HG02852 (cell line): ENCODE measurements at regions not wholly inside any gene's neighbourhood (a gene's known extent, or its start where the extent isn't known, plus 50 kb on each side); places are given as distances from the start of the nearest gene placed in this dataset.

Experiments
- ATAC-seq: cut with Tn5 transposase; IDR thresholded peaks from one replicate; pipeline ENCODE4 v1.9.1; 2021; ENCODE audit warnings: mild to moderate bottlenecking, moderate library complexity; ENCODE audit not compliant: unreplicated experiment

DNA sequence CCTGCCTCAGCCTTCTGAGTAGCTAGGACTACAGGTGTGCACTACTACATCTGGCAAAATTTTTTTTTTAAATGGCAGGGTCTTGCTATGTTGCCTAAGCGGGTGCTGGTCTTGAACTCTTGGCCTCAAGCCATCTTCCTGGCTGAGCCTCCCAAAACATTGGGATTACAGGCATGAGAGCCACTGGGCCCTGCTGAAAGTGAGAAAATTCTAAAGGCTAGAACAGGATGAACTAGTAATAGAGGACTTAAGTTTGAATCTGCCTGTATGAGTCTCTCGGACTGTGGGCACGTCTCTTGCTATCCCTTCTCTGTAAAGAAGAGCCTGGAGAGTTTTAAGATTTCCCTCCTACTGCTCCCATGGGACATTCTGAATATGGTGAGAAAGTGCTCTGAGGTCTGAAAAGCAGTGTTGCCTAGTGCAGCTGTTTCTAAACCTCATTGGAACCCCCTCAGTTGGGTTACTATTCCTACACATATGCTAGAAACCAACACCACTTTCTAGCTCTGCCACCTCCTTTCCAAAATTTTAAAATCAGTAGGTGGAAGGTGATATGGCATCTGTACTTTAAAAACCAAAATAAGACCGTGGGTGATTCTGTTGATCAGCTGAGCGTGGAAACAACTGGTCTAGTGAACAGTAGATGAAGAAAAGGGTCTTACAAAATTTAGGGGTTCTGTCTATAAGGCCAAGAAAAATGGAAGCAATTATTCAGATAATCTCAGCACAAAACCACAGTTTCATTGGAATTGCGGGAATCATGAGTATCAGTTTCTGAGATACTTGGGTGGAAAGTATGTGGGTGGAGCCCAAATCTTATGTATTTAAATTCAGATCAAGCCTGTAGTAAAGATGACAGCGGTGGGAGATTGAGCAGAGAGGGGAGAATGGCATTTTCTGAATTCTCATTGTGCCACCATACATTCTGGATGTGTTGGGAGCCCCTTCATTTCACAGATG is 259.8 kb upstream of the CXCR4 start:
- ATAC-seq, result no peak

DNA sequence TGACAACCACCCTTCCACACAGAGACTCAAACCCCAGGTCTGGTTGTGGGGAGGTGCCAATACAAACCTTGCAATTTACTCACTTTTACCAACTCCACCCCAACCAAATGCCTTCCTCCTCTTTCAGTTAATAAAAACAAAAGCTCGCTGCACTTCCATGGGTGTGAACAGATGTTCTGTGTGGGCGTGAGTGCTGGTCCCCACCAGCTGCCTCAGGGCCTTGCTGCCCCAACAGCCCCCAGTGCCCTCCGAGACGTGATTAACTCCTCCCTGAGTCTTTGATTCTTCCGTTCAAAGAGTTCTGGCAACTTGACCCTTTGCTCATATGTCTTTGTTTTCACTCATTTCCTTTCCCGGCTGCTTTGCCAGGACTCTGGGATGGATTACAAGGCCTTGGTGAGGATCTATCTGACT is 258.9 kb upstream of the CXCR4 start:
- ATAC-seq, result no peak

DNA sequence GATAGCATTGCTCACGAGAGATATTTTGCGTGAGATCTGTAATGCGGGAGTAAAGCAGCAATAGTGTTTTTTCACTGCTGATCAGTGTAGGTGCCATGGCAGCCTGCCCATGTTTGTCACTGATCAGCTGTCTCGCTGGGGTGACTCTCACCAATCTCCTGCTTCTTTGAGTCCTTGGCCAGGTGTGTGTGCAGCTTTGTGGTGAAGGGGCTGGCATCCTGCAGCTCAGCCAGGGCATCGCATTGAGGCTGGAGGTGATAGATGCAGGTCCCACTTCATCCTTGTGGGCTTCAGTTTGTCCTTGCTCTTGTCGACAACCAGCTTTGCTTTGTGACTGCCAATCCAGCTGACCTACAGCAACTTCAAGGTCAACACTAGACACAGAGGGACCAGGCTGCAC is 258.3 kb upstream of the CXCR4 start:
- no peak for ATAC-seq

DNA sequence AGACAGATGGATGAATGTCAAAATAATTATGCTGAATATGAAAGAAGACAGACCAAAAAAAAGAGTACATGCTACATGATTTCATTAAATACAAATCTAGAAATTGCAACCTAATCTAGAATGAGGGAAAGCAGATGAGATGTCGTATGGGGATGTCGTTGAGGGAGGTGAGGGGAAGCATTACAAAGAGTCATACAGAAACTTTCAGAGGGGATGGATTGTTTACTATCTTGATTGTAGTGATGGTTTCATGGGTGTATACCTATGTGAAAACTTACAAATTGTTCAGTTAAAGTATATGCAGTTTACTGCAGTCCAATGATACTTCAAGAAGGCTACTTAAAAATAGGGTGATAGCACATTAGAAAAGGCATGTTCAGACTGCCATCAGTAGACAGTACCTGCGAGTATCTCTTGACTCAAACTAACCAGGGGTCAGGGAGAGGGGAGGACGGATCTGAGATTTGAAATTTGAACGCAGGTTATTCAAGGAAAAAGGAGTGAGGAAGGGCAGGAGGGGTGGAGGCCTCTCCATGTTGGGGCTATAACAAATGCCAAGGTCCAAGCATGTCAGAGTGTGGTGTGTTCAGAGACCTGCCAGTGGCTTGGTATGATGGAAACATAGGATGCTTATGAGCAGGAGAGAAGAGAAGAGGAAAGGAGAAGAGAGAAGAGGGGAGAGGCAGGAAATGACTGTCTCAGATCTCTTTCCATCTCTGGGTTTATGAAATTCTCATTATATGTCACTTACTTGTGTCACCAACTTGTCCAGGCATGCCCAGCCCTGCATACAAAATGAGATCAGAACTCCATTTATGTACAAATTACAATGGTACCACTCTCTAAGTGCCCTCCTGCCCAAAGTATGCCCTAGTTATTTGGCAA is 257.3 kb upstream of the CXCR4 start:
- ATAC-seq, result peak; percentile 70

DNA sequence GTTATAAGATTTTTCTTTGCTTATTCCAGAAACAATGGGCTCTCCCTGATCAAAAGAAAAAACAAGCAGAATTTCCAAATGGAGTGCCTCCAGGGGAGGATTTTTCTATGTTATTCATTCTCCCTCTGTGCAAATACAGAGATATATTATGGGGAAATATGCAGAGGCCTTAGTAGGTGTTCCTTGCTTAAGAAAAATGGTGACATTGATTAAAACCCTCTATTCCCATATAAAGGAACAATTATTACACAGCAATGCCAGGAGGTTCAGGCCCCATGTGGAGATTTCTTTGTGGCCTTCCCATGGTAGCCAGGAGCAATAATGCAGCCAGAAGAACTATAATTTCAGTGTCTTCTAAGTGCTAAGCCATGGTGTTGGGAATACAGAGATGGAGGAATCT is 255.9 kb upstream of the CXCR4 start:
- no peak for ATAC-seq

DNA sequence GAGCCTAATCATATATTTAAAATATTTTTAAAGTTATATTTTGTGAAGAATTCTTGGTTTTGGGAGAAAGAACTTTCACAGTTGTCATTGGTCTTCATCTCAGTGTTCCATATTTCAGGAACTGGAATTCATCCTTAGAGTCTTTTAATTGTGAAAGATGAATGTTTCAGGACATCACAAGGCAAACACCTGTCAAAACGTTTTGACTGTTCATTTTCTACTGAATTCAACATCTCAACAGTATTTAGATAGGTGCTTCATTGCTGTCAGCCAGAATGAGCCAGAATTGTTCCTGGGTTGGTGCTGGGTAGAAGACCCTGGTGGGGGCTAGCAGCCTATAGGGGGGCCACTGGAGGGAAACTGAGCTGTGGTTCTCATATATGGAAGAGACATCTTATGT is 255.1 kb upstream of the CXCR4 start:
- ATAC-seq, result no peak

DNA sequence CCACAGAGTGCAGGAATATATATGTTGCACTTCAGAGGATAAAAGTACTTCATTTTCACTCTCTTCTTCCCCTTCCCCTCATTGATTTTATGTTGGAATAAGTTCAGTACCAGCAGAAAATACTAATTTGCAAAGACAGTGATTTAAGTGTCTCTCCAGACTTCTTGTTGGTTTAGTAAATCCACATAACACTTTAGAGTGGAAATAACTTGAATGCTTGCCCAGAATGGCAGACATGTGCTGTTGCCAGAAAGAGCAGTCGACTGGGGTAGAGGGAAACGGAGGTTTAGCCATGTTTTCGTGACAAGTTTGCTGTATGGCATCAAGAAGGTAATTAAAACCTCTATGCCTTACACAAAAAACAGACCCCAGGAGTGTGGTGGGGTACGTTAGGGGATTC is 246.0 kb upstream of the CXCR4 start:
- ATAC-seq, result no peak

DNA sequence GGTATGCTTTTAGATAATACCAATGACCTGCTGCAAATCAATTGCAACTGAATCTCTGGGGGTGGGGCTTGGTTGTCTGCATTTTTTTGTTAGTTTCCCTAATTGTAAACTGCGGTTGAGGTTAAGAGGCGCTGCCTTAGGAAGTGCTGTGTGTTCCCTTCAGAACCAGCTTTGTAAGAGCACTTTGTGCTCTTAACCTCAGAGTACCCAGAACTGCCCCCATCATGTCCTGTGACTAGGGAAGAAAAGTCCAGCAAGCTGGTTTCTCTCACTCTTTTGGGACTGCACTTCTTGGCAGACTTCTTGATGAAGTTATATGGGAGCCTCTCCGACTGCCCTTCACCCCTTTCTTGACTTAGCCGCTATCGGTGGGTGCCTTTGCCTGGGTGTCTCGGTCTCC is 245.5 kb upstream of the CXCR4 start:
- ATAC-seq, result no peak

DNA sequence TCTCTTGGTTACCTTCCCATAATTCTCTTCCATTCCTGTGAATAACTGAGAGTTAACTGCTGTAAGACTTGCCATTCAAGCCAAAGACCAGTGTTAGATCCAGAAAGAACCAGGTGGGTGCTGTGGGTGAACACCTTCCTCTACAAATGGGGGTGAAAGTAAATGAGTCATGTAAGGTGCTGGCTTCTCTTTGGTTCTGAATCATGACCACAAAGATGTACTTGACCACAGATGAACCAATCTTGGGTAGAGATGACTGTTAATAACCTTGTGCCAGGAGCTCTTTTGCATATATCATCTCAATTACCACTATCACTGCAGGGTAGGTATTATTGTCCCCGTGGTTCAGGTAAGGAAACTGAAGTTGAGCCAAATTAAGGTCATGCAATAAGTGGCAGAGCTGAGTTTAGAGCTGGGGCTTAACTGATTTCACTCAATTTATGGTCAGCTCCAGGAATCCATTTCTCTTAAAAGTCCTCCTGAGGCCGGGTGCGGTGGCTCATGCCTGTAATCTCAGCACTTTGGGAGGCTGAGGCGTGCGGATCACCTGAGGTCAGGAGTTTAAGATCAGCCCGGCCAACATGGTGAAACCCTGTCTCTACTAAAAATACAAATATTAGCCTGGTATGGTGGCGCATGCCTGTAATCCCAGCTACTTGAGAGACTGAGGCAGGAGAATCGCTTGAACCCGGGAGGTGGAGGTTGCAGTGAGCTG is 244.9 kb upstream of the CXCR4 start:
- peak; percentile 95 for ATAC-seq

DNA sequence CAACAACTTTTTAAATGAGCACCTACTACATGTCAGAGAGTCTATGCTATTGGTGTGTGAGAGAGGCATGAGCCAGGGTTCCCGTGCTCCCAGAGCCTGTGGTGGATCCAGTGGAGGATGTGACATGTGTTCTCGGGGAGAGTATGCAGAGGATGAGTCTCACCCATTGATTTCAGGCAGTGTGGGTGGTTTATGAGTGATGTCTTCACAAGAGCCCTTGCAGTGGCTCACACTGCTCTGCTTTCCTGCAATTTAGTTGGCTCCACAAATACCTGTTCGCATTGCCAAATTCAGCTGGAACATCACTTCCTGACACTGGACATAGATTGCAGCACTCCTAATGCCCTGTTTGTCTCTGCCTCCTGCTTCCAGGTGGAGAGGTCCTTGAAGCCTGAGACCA is 243.6 kb upstream of the CXCR4 start:
- ATAC-seq, result no peak

DNA sequence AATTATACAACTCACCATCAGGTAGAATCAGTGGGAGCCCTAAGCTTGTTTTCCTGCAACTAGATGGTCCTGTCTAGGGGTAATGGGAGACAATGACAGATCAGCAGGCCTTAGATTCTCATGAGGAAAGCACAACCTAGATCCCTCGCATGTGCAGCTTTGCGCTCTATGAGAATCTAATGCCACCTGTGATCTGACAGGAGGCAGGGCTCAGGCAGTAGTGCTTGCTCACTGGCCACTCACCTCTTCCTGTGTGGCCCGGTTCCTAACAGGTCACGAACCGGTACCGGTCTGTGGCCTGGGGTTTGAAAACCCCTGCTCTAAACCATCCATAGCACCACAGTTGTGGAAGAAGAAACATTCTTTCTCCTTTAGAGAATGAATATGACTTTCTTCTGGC is 242.8 kb upstream of the CXCR4 start:
- ATAC-seq, result no peak

DNA sequence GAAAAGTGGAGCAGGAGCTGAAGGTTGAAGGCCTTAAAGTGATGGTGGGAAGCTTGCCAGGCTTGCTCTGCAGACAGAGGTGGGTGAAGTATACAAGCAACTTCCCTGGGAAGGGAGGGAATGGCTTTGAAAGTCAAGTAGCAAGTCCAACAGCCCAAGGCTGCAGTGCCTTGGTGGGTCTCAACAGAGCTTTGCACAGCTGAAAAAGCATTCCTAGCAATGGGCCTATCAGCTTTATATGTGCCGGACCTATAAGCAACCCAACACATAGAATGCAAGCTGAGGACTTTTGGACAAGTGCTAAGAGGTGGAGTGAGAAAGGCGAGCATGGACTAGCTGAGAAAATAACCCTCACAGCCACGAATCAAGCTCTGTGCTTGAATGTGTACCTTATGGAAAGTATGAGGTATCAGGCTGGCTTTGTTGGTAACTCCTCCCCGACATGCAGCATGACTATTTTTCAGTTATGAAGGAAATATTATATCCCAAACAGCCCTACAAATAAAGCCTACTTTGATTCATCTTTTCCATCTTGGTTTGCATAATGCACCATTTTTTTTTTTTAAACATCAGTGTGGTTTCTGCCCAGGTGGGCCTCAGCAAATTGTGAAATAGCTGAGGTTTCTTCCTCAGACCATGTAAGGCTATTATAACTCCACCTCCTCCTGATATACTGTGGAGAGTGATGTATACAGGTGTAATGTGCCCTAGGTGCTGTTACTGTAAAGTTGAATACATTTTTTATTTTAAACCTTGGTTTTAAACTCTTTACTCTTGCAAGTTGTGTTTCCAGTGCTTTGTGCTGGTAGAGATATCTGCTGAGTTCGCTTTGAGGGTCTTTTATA is 241.4 kb upstream of the CXCR4 start:
- ATAC-seq, result no peak

DNA sequence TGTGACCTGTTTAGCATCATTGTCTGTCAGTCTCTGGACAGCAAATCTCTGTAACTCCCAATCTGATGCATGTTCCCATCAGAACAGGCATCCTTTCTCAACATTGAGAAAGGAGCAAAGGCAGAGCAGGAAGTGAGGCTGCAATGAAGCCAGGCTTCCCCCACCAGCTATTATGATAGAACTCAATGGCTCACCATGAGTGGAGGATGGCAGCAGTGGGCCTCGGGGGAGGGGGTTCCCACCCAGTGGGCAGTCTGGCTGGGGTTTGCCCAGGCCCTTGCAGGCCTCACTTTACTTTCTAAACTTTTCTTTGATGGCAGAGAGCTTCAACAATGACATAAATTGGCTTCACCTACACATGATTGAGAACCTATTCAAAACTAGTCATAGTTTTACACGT is 240.6 kb upstream of the CXCR4 start:
- no peak for ATAC-seq

DNA sequence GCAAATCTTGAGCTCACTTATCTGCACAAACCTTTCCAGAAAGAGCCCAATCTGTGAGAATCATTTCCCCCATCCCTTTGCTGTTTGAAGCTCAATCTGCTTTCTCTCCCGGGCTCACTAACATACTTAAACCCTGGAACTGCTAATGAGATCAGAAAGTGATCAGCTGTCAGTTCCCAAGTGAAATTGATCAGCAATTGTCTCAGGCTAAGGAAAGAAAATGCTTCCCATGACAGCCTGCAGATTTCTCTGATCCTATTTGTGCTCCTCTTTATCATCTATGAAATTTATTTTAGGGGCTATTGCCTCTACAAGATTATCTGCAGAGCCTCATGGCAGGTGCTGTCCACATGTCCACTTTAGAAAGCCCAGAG is 239.0 kb upstream of the CXCR4 start:
- ATAC-seq, result no peak

DNA sequence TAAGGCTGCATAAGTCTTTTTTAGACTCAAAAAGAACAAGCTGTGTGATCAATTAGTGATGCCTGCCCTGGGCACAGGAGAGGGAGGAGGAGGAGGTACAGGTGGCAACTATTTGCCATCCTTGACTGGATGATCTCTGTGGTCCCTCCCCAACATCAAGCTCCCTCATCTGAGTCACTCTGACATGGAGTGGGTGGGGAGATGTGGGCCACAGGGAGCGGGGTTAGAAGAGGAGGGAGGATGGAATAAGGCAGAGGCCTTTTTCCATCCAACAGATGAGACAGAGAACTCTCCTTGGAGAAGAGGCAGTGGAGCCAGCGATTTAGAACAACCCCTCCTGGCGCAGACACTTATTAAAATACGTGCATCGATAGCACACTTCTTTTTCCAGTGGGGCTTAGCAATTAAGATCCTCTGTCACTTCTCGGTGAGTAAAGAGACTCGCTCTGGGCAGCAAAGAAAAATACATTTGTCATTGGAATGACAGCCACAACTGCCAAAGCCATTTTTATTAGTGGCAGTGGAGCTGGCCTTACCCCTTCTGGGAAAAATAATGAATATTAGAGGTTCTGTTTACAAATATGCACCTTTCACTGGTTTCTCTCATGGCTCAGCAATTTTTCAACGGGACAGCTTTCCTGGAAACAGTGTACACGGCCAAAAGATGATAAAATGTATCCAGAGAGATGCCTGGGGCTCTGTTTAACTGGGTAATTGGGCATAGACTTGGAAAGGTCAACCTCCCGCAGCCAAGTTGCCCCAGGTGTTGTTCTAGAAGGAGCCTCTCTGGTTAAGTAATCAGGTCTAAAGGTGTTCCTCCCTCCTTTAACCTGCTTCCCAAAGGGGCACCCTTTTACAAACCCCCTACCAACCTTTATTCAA is 238.4 kb upstream of the CXCR4 start:
- ATAC-seq, result no peak

DNA sequence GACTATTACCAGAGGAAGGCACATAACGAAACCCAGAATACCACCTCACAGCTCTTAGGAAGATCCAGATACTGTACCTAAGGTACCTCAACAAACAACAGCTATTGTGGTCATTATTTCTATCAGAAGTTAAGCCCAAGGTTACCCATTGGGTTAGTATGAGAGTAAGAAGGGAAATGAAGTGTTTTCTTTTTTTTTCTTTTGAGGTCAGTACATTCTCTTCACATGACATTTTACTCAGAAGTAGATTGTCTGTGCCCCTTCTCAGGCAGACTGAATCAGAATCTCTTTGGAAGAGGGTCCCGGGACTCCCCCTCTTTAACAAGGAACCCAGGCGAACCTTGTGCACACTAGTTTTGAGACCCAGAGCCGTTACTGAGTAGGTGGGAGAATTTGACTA is 233.7 kb upstream of the CXCR4 start:
- no peak for ATAC-seq

DNA sequence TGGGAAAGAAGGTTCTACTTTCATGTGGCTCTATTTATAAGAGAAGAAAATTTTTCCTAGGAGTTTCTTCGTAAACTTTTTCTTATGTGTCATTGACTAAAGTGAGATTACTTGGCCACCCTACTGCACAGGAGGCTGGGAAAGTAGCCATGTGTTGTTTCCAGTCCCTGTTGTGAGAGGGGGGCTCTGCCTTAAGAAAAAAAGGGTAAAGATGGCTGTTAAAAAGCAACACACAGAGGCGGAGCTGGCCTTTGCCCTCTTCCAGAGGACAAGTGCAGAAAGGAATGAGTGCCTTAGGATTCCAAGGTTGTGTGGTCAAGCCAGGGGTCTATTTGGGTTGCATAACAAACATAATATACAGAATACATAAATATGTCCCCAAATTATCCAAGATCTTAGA is 230.0 kb upstream of the CXCR4 start:
- ATAC-seq, result no peak

DNA sequence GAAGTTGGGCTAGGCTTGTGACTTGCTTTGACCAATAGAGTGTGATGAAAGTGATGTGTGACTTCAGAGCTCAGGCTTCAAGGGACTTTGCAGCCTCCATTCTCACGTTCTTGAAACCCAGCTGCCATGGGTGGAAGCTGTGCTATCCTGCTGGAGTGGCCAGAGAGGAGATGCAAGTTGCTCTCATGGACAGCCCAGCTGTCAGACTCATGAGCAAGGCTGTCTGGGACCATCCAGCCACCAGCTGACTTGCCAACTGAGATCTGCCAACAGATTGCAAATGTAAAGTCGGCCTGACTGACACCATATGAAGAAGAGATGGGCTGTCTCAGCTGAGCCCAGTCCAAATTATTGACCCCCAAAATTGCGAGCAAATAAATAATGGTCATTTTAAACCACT is 226.4 kb upstream of the CXCR4 start:
- no peak for ATAC-seq

DNA sequence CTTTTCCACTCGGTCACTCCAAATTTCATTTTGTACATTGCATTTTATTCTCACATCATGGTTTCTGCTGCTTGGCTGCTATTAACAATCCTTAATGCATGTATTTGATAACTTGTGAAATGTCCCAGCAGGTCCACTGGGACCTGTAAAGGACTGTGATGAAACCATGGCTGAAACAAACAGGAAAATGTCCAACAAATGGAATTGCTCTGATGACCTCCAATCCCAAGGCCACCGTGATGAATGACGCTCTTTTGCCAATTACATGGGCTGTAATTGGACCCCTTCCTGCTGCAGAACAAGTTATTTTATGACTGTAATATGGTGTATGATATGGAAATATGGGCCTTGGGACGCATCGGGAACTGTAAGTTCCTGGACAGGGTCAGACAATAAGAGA is 224.2 kb upstream of the CXCR4 start:
- ATAC-seq, result no peak
